H7 (cell line): ENCODE measurements at regions not wholly inside any gene's neighbourhood (a gene's known extent, or its start where the extent isn't known, plus 50 kb on each side); places are given as distances from the start of the nearest gene placed in this dataset.
"Not testable (repeated sequence)": the region's sequence is repeated elsewhere in the genome, so short reads cannot be mapped to it uniquely, and the experiment has no call there.

Source experiments
- DNase-seq: peaks from one replicate; pipeline ENCODE4 v3.0.0; 2012
- H3K27me3 ChIP-seq: 2 replicates; pipeline ENCODE4 v1.6.0; 2011; ENCODE audit warnings: mild to moderate bottlenecking, low read length; ENCODE audit not compliant: control insufficient read depth, insufficient read depth
- H3K36me3 ChIP-seq: replicated peaks from 2 replicates; pipeline ENCODE4 v1.5.1; 2011; ENCODE audit warnings: low read length; ENCODE audit not compliant: control insufficient read depth, insufficient read depth
- H3K4me3 ChIP-seq: 2 replicates; pipeline ENCODE4 v1.5.1; 2011; ENCODE audit warnings: low read depth, mild to moderate bottlenecking, control low read depth, low read length, moderate library complexity; ENCODE audit not compliant: insufficient read depth

- no peaks in the 10 kb centered on the region for H3K36me3 ChIP-seq
- peak overlapping the region; percentile 60 for H3K4me3 ChIP-seq
- DNase-seq: no peak
- no peaks in the 10 kb centered on the region for H3K27me3 ChIP-seq
Observed at GRCh38 chr1:114032271-114033215, 53.3 kb downstream of the OLFML3 start.

GRCh38 chr1:114033216-114033706 is 54.0 kb downstream of the OLFML3 start:
- Histone ChIP-seq H3K4me3 (peak overlapping the region; percentile 60), H3K27me3 (no peaks in the 10 kb centered on the region), H3K36me3 (no peaks in the 10 kb centered on the region)
- peak; percentile 52 for DNase-seq

GRCh38 chr1:114033961-114034360 is 54.7 kb downstream of the OLFML3 start:
- DNase-seq: no peak
- no peaks in the 10 kb centered on the region for H3K36me3 ChIP-seq
- H3K4me3 ChIP-seq: peak overlapping the region; percentile 60
- no peaks in the 10 kb centered on the region for H3K27me3 ChIP-seq

- DNase-seq: no peak
- Histone ChIP-seq H3K4me3 (peak overlapping the region; percentile 60; the same call in 1 of the 2 replicates), H3K27me3 (no peaks in the 10 kb centered on the region), H3K36me3 (no peaks in the 10 kb centered on the region)
Observed at GRCh38 chr1:114034567-114035303, 55.5 kb downstream of the OLFML3 start.

- DNase-seq: no peak
- H3K27me3 ChIP-seq: no peaks in the 10 kb centered on the region
- peak overlapping the region; percentile 4; the same call in 1 of the 2 replicates for H3K4me3 ChIP-seq
- H3K36me3 ChIP-seq: no peaks in the 10 kb centered on the region
Observed at GRCh38 chr1:114035304-114035700, 56.0 kb downstream of the OLFML3 start.

- not testable (repeated sequence) for H3K27me3 ChIP-seq, H3K4me3 ChIP-seq, H3K36me3 ChIP-seq, DNase-seq
Observed at GRCh38 chr1:114036841-114037630, 57.8 kb downstream of the OLFML3 start.

- Histone ChIP-seq H3K27me3 (no peaks in the 10 kb centered on the region), H3K36me3 (no peaks in the 10 kb centered on the region), H3K4me3 (no peak overlapping the region)
- no peak for DNase-seq
Observed at GRCh38 chr1:114037631-114037890, 58.3 kb downstream of the OLFML3 start.

- Histone ChIP-seq H3K27me3 (no peaks in the 10 kb centered on the region), H3K4me3 (no peak overlapping the region), H3K36me3 (no peaks in the 10 kb centered on the region)
- no peak for DNase-seq
Observed at GRCh38 chr1:114037962-114038816, 58.9 kb downstream of the OLFML3 start.
